HG03135 (cell line): ENCODE measurements at regions not wholly inside any gene's neighbourhood (a gene's known extent, or its start where the extent isn't known, plus 50 kb on each side); places are given as distances from the start of the nearest gene placed in this dataset.

Experiments
- ATAC-seq: cut with Tn5 transposase; IDR thresholded peaks from one replicate; pipeline ENCODE4 v1.9.1; 2021; ENCODE audit warnings: mild to moderate bottlenecking, moderate library complexity; ENCODE audit not compliant: unreplicated experiment

DNA sequence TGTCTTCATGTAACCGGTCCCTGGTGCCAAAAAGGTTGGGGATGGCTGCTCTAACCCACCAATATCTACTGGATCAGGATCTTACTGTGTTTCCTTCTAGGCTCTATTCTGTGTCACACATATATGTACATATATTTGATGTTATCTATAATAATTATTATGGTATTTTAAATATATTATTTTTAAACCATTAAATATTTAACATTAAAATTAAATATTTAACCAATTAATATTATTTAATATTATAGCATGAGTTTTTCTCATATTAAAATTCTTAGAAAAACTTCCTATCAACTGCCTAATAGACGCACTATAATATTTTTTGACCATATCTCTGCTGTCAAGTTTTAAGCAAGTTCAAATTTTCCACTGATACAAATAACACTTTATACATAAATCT, 196.9 kb upstream of the PLET1 start:
- ATAC-seq: no peak

DNA sequence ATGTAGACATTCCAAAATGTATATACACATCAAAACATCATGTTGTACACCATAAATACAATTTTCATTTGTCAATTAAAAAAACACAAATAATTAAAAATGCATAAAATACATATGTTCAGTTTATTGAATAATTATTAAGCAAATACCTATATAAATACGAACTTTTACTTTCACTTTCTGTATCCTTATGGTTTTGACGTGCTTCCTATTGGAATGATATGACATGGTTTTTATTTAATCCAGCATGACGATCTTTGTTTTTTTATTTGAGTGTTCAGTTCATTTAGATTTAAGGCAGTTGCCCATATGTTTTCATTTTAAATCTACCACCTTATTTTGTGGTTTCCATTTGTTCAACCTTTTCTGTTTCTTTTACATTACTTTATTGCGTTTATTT, 198.3 kb upstream of the PLET1 start:
- ATAC-seq: no peak

DNA sequence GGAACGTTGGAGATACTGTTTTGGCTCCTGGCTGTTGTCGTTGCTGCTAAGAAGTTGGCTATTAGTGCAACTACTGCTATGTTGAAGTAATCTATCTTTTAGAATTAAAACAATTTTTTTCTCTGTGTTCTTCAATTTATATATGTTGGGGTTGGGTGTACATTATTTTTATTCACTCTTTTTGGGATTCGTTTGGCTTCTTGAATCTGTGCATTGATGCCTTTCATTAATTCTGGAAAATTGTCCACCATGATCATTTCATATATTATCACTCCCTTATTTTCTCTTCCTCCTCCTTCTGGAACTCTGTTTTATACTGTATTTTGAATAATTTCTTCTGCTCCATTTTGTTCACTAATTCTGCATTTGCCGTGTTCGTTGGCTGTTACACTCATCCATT, 199.5 kb upstream of the PLET1 start:
- ATAC-seq: no peak

DNA sequence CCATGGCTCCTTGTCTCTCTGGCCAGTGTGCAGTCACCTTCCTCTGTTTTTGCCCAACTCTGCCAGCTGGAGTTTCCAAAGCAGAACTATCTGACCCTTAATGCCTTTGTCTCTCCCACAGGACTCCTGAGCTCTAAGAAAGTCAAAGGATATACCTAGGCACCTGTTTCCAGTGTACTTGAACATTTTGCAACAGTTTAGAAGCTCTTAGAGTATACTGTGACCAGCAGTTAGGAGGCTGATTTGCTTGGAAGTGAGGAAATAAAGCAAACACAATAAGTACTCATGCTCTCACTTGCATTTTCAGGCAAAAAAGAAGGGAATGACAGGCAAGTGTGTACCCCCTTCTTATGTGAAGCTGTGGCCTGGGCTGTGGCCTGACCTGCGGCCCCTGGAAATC, 204.3 kb upstream of the PLET1 start:
- no peak for ATAC-seq

DNA sequence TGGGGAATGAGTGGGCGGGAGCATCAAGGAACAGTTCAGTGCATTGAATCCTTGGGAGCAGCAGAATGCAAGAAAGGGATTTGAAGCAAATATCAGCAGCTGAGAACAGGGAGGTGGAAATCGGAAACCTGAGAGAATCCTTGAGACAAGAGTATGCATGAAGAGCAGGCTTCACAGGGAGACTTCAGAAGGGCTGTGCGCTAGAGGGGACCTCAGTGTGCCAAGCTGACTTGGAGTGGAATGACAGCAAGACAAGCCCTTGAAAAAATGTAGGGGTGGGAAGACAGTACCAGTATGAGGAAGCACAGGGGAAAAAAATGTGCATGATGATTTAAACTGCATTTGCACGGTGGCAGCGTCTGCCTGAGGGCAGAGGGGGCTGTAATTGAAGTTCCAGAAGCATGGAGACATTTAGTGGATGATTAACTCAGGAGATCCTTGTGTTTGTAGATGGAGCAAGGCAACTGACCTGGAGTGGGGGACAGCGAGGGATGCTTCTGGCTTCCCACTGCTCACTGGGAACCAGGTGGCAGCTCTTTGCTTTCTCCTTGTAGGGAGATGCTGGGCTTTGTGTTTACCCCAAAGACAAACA, 204.9 kb upstream of the PLET1 start:
- no peak for ATAC-seq

DNA sequence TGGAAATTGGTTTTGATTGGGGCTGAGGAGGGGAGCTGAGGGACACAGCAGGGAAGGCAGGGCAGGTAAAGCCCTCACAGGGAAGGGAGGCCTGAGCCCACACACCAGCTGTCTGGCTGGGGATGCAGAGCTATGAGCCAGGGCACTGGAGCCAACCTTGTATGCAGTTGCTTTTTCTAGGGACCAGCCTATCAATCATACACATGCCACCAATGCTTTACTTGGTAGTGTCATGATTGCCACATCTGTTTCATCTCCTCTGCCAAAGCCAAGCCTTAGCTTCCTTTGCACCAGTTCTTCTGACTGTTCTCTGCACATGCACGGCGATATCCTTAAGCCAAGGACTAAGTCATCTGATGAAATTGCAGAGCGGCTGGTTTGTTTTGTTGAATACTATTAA, 207.1 kb upstream of the PLET1 start:
- no peak for ATAC-seq

DNA sequence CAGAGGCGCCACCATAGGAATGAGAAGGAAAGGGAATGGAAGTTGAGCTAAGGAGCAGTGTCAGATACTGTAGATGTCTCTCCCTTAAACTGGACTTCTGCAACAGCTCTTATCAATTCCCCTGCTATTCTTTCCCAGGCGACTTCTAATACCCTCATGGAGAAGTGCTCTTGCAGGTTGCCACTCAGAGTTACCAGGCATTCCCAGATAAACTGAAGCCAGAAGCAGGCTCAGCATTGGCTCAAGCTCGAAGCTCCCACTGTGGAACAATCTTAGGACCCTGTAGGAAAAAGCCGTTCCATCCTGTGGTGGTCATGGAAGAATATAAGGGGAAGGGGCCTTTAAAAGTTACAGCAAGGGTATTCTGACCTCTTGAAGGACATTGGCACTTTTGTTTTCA, 208.7 kb upstream of the PLET1 start:
- ATAC-seq: no peak

DNA sequence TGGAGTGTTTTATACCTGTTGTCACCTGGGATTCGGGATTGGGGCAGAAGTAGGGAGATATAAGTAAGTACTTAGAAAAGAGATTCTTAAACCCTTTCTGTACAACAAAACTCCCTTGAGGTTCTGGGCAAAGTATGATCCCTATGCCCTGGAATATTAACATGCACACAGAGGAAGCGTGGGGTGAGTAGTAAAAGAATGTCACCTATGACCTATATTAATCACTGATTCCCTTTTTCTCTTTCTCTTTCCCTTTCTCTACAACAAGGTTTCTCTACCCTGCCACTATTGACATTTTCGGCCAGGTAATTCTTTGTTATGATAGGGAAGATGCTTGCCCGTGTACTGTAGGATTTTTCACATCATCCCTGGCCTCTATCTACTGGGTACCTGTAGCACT, 209.7 kb upstream of the PLET1 start:
- no peak for ATAC-seq

DNA sequence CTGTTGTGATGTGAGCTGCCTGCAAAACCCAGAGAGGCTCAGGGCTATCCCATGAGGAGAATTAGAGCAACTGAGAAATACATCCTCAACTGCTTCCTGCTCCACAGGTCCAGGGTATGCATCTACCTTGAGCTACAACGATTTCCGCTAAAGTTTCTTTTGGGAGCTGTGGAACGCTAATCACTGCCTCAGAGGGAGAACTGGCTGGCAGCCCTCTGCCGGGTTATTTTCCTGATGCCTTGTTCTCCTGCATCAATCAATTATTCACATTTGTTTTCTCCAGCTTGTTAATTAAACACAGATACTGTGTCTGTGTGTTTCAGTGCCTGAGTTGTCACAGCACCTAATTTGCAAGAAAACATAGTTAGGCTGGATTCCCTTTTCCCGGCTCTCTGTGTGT, 211.1 kb upstream of the PLET1 start:
- ATAC-seq: no peak

DNA sequence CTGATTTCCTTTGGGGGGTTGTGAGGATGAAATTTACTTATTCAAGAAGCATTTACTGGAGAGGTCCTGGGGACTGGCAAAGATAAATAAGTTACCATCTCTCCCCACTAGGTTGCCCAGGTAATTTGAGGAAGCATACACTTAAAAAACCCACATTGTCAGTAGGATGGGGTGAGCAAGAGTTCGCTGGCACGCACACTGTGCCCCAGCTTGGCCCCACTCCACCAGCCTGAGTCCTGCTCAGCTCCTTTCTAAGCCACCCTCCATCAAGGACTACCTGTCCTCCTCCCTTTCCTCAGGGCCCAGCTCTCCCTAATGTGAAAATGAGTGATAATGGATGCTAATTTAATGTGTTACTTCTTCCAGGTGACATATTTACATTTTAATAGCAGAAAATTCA, 216.5 kb upstream of the PLET1 start:
- no peak for ATAC-seq

DNA sequence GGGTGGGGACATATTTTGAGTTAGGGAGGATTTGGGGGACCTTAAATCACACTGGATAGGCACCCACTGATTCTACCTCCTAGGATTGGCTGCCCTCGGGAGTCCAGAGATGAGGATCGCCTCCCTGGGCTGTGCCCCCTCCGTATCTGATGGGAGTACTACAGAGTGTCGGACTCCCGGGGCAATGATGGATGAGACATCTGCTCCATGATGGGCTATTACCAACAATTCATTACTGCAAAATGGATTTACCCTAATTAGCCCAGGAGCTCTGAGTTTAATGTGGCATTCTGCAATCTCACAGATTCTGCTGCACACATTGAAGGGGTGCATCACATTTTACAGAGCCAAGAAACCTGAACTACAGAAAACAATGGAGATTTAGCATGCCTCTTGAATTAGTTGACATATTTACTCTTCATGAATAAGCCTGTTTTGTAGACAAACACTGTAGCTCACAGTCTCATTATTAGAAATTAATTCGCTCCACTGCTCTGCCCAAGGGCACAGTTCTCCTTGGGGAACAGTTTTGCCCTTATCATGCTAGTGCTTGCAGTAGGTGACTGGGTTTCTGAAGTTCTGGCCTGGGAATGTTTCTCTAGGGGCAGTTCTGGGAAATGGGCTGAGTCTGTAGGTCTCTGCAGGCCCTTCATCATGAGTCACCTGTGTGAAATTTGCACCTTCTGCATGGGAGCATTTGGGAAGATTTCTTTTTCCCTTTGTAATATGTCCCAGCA, 217.1 kb upstream of the PLET1 start:
- no peak for ATAC-seq

DNA sequence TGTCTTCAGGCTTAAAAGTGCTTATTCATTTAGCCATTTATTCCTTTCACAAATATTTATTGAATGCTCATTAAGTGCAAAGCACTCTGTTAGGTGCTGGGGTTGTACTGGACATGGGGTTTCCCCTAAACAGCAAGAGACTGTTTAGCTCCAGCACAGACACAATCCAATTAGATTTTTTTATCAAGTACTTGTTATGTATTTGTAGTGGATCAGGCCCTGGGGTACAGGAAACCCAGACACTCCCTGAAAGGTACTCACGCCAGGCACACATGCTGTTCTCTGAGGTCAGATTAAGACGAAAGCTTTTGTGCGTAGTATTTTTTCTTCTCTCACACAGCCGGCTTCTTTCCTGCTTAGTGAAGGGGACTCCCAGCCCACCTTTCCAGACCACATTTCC, 218.1 kb upstream of the PLET1 start:
- ATAC-seq: no peak

DNA sequence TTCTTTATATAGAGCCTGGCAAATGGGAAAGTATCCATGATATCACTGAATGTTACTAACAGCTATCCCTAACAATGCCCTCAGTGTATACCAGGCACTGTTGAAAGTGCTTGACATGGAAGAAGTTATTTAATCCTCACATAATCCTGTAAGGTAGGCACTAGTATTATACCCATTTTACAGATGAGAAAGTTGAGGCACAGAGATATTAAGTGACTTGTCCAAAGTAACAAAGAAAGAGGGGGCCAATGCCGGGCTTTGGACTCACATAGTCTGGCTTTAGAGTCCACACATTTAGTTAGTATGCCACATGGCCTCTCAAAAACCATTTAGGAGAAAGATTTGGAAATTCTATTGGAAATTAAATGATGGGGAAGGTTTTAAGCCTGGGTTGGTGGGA, 220.8 kb upstream of the PLET1 start:
- no peak for ATAC-seq

DNA sequence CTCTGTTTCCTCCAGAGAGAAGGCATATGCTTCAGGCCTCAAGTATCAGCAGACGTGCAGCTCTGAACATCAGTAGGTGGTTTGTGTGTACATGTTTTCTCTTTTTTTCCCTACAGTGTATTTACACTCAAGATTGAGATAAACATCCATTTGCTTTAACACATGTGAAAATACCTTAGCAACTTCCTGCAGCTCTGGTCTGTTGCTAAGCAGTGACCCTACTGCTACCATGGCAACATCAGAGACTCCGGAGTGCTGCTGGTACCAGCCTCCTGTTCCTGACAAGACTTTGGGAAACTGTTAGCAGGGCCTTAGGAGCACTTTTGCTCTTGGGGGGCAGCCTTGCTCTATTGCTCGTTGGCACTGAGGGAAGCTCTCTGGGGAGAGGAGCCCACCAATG, 221.2 kb upstream of the PLET1 start:
- no peak for ATAC-seq

DNA sequence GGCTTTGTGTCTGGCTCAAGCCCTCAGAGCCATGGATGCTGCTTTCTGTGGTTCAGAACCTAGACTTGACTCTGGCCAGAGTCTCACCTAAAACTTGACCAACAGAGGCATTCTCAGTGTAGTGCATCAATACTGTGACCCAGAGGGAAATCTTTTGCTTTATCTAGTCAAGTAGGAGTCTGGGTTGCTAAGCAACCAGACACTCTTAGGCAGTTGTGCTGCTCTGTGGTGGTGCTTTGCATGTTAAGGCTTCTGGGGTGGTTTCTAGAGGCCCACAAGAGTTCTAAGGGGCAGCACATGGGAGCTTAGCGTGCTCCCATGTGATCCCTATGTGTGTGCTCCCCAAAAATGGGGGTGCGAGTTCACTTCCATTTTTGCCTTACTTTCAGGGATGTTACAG, 224.6 kb upstream of the PLET1 start:
- peak; percentile 55 for ATAC-seq

DNA sequence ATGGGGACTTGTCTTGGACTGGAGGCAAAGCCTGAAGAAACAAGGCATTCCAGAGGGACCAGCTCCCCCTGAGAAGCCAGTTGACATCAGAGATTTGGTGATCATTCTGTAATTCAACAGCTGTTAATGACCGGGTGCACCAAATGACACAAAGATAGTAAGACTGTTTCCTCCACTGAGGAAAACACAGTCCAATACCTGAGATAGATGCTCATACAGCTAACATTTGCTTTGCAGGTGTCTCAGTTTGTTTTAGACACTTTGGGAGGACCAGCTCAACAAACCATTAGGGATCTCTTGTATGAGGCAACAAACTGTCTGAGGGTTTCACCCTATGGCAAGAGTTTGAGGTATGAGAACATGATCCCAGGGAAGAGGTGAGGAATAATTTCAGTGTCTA, 237.2 kb upstream of the PLET1 start:
- no peak for ATAC-seq

DNA sequence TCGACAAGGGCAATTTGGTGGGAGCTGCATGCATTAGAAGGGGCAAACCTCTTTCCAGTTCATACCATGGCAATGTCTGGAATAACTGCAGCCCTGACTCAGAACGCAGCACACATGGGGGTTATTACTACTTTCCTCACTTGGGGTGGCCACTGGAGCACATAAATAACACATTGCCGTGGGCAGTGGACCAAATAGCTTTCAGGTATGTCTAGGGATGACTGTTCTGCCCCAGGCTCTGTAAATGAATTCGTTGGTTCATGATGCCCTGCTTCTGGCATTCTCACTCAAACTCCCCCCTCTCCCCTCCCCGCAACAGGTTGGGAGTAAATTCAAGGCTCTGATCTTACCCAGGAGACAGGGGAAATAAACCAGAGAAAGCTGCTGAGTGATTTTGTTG, 238.0 kb upstream of the PLET1 start:
- no peak for ATAC-seq

DNA sequence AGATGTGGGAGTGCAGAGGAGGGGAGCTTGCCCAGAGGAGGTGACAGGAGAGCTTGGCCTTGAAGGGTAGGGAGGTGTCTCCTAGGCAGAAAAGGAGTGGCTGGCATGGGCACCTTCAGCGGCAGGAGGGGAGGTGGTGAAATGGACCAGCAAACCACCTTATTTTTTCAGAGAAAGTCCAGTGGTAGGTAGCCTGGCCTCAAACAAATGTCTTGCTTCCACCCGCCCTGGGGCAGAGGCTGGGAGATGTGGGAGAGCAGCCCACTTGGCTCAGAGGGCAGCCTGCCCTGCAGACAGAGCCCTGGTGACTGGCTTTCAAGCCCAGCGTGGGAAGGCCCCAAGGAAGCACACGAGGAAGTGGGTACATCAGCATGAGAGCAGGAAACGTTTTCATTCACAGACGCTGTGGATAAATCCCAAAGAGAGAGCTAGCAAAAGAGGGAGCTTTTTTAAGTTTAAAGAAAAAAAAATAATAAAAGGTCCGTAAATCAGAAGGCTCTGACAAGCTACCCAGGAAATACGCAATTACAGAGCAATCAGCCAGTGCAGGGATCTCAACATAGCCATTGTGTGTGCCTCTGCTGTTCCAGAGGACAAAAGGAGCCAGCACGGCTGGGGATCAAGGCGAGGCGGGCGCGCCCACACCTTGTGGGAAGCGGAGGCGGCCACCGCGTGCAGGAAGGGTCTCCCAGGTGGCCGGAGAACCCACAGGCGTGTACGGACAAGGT, 238.7 kb upstream of the PLET1 start:
- no peak for ATAC-seq

DNA sequence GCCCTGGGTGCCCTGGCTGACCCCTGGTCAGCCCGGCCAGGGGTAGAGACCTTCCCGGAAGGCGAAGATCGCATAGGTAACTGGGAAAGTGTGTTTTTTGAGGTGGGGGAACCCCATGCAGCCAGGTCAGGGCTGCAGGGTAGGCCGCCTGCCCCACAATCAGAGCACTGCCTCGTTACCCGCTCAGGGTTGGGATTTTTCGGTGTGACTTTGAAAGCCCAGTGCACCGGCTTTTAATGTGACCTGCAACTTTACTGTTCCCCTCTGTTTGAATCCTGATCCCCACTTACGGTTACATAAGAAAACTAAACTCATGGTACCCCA, 239.2 kb upstream of the PLET1 start:
- no peak for ATAC-seq

DNA sequence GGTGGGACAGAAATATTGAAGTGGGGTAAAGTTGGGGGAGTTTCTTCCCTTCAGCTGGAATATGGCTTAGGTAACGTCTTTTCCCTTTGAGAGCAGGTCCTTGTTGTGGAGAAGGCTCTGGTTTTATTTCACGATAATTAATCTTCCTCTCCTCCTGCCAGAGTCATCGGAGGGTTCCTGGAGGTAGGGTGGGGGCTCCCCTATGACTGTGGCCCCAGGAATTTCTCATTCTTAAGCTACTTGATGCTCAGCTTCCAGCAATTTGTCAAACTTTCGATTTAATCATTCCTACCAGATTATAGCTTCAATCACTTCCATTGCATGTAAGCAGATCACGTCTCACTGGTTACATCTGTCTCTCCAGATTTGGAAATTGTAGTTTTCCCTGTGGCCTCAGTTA, 242.8 kb upstream of the PLET1 start:
- no peak for ATAC-seq

DNA sequence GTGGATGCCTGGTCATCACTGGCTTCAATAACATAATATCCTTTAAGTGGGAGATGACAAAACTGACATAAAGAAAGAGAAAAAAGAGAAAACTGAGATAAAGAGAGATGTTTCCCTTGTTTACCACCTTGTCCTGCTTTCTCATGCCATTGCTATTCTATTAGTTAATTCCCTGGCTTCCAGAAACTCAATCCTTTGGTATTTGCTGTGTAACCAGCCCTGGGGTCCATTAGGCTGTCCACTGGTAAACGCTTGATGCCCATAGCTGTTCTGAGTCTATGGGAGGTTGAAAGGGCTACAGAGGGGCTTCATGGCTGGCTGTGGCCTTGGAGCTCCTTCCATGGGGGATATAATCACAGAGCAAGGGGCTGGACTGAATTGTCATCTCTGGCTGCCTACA, 243.4 kb upstream of the PLET1 start:
- no peak for ATAC-seq

DNA sequence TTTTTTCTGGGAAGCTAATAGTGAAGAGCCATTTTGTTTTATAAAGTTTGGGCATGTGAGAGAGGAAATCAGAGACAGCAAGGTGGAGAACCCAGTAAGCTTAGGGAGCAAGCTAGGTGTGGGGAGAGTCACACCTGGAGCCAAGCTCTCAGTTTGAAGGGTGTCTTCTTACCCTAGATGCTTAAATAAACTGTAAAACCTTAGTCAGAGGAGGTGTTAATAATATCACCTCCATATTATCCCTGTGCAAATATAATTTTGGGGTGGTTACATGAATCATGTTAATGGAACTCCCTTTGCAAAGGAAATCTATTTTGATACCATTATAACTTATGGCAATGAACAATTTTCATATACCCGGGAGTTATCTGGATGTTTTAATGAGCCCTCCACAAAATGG, 246.2 kb upstream of the PLET1 start:
- no peak for ATAC-seq

DNA sequence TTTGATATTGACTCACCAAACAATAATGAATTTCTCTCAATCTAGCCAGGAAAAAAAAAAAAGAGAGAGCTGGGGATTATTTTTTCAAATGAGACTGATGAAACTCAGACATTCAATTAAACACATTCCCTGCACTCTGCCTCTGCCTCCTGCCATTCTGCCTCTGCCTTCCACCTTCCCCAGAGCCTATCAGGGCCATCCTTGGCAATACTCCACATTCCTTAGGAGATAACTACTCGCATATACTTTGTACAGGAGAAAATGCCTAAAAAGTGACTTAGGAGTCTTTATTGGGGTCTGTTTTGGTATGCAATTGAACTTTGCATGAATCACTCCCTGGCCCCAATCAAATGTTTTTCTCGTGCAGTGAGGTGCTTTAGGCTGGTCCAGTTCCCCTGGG, 246.6 kb upstream of the PLET1 start:
- ATAC-seq: no peak
